Stimulated activated CD8-positive, alpha-beta memory T cell treated with anti-CD3 and anti-CD28 coated beads, Interleukin-7, amount 100 ng/mL, for 24 hours (primary cell): ENCODE measurements at regions not wholly inside any gene's neighbourhood (a gene's known extent, or its start where the extent isn't known, plus 50 kb on each side); places are given as distances from the start of the nearest gene placed in this dataset.
"Not testable (repeated sequence)": the region's sequence is repeated elsewhere in the genome, so short reads cannot be mapped to it uniquely, and the experiment has no call there.

Source experiments
- DNase-seq: peaks from one replicate; pipeline ENCODE4 v3.0.0-alpha.2; 2020; ENCODE audit warnings: low read depth

- no peak for DNase-seq
Observed at GRCh38 chr2:147464737-147465357, 380.0 kb upstream of the ACVR2A start.

- no peak for DNase-seq
Observed at GRCh38 chr2:147463881-147464520, 380.8 kb upstream of the ACVR2A start.

DNA sequence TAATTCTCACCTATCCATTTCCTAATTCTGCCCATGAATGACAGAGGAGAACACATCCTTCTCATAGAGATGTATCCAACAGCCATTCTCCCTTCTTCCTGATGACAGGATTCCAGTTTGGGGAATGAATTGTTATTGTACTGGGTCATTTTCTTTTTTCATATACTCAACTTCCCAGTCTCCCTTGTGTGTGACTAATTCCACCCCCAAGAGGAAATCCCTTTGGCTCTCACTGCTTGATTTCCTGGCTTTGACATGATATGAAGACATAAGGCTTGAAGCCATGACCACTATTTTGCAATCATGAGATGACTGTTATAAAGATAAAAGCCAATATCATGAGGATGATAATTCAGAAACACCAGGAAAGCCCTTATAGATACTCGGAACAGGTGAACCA, 384.7 kb upstream of the ACVR2A start:
- no peak for DNase-seq

DNA sequence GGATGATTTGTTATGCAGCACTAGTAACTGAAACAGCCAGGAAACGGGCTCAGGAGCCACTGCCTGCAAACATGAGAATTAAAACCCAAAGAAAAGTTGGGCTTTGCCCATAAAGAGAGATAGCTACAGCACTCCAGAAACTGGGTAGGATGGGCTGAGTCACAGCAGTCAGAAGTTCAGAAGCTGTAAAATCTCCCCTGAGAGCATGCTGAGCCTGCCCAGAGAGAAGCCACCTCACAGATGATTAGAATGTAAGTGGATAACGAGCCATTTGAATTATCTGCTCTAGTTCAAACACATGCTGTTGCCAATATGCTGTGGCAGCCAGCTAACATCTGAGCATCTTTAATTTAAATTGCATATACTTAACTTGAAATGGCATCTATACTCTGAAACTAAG, 388.1 kb upstream of the ACVR2A start:
- no peak for DNase-seq

GRCh38 chr2:147451902-147452515, 392.8 kb upstream of the ACVR2A start:
- DNase-seq, result no peak

DNA sequence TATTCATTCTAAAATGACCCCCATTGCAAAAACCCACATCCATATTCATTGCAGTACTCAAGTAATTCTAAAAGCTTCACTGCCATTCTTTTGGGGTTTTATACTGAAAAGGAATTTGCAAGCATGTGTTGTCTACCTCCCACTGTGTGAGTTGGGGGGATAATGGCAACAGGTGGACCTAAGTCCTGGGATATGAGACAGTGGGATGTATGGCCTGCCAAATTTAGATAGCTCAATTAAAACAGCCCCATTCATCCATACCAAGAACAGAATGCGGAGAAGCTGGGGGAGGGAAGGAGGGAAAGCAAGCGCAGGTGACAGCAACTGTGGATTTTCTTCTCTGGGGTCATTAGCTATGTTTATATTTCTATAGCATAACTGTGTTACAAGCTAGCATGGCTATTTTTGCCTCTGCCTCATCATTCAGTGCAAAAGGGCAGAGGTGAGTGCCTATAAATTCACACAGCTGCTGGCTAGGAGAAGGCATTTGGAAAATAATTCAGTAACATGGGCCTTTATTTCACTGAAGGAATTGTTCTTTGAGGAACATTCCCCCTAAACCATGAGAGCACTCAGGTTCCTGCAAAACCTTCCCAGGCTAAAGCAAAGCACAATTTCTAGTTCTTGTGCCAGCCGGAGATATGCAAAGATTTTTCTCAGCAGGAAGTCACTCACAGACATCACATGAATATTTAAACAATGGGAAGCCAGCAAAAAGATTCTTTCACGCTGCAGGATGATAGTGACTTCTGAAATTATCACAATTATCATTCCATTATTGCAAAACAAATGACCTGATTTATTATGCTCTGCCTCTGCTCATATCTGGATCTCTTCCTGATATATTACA, 393.9 kb upstream of the ACVR2A start:
- no peak for DNase-seq

DNA sequence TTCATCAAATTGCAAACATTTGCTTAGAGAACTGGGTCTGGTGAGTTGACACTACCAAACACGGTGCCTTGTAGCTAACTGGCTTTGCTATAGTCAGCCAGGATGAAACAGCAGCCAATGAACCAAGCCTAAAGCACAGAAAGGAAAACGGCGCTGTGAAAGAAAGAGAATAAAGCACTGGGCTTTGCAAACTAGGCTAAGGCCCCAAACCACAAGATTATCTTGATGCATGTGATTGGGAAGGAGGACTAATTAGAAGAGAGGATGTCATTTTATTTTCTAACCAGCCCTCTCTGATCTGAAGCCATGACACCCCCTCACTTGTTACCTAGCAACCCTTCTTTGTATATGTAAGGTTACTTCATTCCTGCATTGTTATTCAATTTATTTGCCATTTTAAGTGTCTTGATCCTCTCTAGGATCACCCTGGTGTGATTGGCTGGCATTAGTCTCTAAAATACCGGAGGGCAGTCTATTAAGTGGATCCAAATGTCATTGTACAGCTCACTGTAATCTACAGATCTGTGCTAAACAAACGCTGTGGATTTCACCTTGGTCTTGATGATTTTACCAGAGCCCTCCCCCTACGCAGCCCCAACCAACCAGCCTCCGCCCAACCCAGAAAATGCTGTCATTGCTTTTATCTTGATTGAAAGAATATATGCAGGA, 395.4 kb upstream of the ACVR2A start:
- DNase-seq, result no peak

DNA sequence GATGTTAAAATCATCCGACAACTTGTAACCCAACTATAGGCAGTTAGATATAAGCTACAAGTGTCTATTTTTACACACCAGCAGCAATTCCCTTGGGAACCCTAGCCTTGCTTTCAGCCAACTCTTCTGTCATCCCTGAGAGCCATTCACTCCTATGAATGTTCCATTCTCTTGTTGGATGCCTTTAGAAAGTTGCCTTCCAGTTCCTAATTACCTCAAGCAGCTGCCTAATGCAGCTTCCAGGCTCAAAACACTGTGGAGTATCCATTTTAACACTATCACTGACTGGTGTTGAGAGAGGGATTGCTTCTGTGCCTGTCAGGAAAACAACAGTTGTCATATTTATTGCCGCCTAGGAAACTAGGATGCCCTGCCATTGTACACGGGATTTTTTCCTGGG, 402.0 kb upstream of the ACVR2A start:
- DNase-seq, result no peak

GRCh38 chr2:147441182-147441581, 403.6 kb upstream of the ACVR2A start:
- no peak for DNase-seq

DNA sequence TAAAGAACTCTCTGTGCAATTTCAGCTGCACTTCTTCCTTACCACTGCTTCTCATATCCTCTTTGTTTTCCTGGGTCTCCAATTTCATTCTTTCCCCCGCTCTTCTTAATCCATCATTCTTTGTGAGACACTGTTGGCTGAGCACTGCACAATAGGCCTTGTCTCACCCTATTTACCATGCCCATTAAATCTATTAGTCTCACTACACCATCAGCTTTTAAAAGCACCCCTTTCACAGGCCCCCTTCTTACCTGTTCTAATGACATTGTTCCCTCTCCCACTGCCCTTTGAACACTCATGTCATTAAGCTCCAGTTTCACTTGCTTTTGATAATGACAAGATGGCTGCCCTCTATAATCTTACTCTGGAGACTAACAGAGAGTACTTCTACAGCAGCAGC, 404.1 kb upstream of the ACVR2A start:
- DNase-seq, result no peak

GRCh38 chr2:147439986-147440385, 404.8 kb upstream of the ACVR2A start:
- DNase-seq, result no peak

GRCh38 chr2:147438882-147439281, 405.9 kb upstream of the ACVR2A start:
- DNase-seq, result no peak

DNA sequence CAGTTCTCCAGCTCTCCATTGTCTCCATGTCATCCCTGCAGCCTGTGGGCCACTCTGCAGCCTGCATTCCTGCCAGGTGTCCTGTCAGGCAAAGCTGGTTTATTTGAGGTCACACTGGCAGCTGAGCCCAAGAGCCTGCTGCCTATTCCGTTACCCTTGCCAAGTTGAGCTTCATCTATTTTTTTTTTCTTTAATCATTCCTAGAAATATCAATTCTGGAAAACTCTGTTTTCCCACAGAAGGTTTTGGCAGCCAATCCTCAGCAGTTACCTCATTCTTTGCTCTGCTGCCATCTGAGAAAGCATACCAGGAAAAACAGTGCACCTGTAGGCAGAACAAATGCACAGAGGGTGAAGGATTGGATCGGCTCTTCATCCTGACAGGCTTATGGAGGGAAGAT, 411.0 kb upstream of the ACVR2A start:
- DNase-seq, result no peak

DNA sequence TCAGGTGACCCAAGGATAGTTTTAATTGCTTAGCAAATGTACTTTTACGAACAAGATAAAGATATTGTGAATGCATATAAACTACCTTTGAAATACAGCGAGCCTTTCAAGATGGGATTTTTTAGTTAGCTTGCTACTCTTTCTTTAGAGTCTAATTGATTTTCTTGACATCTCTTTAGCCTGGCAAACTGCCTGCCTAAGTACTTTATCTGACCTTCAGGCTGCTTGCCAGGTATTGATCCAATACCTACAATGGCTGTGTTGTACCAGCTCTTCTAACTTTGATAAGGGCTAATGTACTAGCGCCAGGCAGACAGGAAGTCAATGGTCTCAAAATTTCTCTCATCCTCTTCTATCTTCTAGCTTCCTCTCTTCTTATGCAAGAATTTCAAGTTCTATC, 414.4 kb upstream of the ACVR2A start:
- DNase-seq, result no peak

DNA sequence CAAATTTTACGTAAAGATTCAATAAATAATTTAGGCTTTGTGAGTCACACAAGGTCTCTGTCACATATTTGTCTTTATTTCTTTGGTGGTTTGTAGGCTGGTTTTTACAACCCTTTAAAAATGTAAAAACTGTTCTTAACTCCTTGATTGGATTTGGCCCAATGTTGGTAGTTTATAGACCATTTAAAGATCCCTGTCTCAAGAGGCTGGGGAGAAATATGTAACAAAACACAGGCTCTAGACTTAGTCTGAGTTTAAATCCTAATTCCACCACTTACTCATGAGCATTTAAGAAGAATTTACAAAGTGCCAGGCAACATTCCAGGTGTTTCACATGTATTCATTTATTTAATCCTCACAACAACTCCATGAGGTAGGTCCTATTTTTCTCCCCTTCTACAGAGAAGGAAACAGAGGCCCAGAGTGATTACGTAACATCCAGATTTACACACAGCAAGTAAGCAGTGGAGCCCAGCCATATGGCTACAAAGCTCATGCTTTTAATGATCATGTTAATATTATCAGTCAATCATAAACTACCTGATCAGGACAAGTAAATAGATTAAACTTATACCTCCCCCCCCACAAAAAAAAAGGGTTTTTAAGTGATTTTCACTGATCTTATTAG, 416.6 kb upstream of the ACVR2A start:
- no peak for DNase-seq

DNA sequence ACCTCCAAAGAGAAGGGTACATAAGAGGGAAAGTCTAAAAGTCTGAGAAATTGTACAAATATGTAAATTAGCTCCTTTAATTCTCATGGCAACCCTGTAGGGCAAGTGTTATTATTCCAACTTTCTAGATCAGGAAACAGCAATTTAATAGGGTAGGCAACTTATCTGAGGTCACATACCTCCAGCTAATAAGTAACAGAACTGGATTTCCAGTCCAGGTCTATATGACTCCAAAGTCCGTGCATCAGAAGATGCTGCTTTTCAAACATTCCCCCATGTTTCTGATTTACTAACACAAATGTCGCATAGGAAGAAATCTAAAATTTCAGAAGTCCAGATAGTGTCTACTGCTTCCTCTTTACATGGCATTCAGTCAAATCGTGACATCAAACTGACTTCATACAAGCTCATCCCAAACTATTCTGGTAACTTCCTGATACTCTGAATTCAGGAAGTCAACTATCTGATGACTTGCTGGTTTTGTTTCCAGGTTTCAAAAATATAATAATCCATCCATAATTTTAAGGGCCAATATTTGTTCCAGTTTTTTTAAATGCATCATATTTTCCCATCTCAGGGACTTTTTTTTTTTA, 419.3 kb upstream of the ACVR2A start:
- no peak for DNase-seq

DNA sequence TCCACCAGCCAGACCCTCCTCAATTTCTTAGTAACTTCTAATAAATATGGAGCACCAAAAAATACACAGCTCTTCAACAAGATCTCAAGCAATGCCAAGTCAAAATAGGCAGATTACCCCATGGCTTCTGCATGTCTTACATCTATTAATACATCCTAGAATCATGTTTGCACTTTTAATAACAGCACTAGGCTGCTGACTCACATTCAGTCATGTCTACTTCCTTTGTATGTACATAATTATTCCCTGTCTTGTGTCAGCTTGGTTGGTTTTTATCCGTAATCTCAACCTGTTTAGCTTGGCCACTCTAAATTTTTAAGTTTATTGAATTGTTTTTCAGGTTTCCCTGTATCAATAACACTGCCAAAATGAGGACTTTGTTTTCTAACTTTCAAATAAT, 420.1 kb upstream of the ACVR2A start:
- DNase-seq, result no peak

DNA sequence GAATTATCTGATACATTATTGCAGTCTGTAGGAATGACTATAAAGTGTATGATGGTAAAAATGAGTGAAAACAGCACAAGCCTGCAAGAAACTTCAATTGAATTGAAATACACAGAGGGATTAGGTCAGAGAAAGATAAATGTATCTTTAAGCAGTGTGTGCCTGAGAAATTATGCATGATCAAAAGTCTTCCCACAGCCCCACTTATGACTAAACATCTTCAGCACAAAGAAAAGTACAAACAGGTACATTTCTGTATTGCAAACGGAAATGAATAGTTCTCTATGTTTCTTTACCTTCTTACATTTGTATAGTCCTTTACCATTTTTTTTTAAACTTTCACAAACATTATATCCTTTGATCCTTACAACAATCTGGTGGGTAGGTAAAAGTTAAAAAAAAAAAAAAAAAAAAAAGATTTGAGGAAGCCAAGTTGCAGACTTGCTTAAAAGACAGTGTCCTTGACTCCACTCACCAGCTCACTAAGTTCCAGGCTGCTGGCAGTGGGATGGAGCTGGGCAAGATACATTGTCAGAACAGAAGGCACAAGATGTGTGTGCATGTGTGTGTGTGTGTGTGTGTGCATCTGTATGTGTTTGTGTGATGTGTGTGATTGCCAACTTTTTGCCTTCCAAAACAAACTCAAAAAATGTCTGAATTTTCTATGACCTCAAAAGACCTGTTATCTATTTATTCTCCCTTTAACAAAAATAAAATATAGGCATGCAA, 423.7 kb upstream of the ACVR2A start:
- DNase-seq, result no peak

- DNase-seq, result no peak
Observed at GRCh38 chr2:147420517-147420916, 424.3 kb upstream of the ACVR2A start.

GRCh38 chr2:147416099-147416498, 428.7 kb upstream of the ACVR2A start:
- DNase-seq, result no peak

DNA sequence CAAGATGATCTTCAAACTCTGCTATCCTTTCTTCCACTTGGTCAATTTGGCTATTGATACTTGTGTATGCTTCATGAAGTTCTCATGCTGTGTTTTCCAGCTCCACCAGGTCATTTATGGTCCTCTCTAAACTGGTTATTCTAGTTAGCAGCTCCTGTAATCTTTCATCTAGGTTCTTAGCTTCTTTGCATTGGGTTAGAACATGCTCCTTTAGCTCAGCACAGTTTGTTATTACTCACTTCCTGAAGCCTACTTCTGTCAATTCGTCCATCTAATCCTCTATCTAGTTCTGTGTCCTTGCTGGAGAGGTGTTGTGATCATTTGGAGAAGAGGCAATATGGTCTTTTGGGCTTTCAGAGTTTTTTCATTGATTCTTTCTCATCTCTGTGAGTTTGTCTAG, 430.2 kb upstream of the ACVR2A start:
- DNase-seq, result not testable (repeated sequence)
